Gastrocnemius medialis (tissue), 4 donors: ENCODE measurements at regions not wholly inside any gene's neighbourhood (a gene's known extent, or its start where the extent isn't known, plus 50 kb on each side); places are given as distances from the start of the nearest gene placed in this dataset.
"Not testable (repeated sequence)": the region's sequence is repeated elsewhere in the genome, so short reads cannot be mapped to it uniquely, and the experiment has no call there.

Experiments used
- ATAC-seq, 2 donors: fragments of 150-250 bp; one replicate each; pipeline ENCODE4 v1.9.1; 2016
- DNase-seq, 2 donors: peaks; one replicate each; pipeline ENCODE4 v3.0.0-alpha.2; 2019
- H3K27ac ChIP-seq, 4 donors: fragments of 200-600 bp; sonication (generic); 1 replicate in 1 of 4; 2 replicates in 3 of 4; pipeline ENCODE4 v1.5.1; 2016 to 2018; ENCODE audit warnings: mild to moderate bottlenecking in 2 of 4, moderate library complexity in 1 of 4
- H3K27me3 ChIP-seq, 3 donors: fragments of 200-600 bp; sonication (generic) in 2 of 3; 1 replicate in 1 of 3; 2 replicates in 2 of 3; pipeline versions ENCODE4 v1.5.1 to v1.6.0; 2016 to 2019; ENCODE audit warnings: mild to moderate bottlenecking in 1 of 3, moderate library complexity in 1 of 3
- H3K36me3 ChIP-seq, 2 donors: fragments of 200-600 bp; sonication (generic) in 1 of 2; one replicate each; pipeline ENCODE4 v1.5.1; 2017 to 2018
- H3K4me1 ChIP-seq, 2 donors: fragments of 200-600 bp; sonication (generic) in 1 of 2; one replicate each; pipeline ENCODE4 v1.5.1; 2016 to 2017; ENCODE audit warnings: mild to moderate bottlenecking in 2 of 2
- H3K4me3 ChIP-seq, 4 donors: fragments of 200-600 bp; sonication (generic) in 3 of 4; 1 replicate in 1 of 4; 2 replicates in 3 of 4; pipeline ENCODE4 v1.5.1; 2016 to 2019; ENCODE audit warnings: mild to moderate bottlenecking in 2 of 4
- H3K9me3 ChIP-seq, 3 donors: fragments of 200-600 bp; sonication (generic) in 2 of 3; 1 replicate in 1 of 3; 2 replicates in 2 of 3; pipeline ENCODE4 v1.5.1; 2016 to 2019
- POLR2A ChIP-seq, 2 donors: fragments of 450-650 bp; IDR thresholded peaks; one replicate each; pipeline ENCODE4 v1.6.1; 2017; ENCODE audit warnings: antibody characterized with exemption in 2 of 2, mild to moderate bottlenecking in 2 of 2, moderate library complexity in 2 of 2
- in situ Hi-C, 4 donors: fragments of 200-750 bp; cut with MboI; loops; one replicate each; pipeline versions ENCODE4 v1.15.0 to v1.8.0; 2017; ENCODE audit warnings: low sequenced_read_pairs in 4 of 4
- intact Hi-C: fragments of 100-400 bp; cut with DNase I; formaldehyde crosslinking; loops from one replicate; pipeline ENCODE4 v1.15.1; 2023; ENCODE audit warnings: low total_unique reads
- TF ChIP-seq, protein P1 (sequence below), 5 experiments: fragments of 450-650 bp in 3 of 5; fragments of 200-600 bp in 2 of 5; sonication (generic) in 2 of 5; IDR thresholded peaks in 4 of 5; conservative IDR thresholded peaks in 1 of 5; 1 replicate in 4 of 5; 2 replicates in 1 of 5; pipeline ENCODE4 v1.5.1; 2016 to 2019; ENCODE audit warnings: antibody characterized with exemption in 5 of 5, mild to moderate bottlenecking in 3 of 5, moderate library complexity in 3 of 5

DNA sequence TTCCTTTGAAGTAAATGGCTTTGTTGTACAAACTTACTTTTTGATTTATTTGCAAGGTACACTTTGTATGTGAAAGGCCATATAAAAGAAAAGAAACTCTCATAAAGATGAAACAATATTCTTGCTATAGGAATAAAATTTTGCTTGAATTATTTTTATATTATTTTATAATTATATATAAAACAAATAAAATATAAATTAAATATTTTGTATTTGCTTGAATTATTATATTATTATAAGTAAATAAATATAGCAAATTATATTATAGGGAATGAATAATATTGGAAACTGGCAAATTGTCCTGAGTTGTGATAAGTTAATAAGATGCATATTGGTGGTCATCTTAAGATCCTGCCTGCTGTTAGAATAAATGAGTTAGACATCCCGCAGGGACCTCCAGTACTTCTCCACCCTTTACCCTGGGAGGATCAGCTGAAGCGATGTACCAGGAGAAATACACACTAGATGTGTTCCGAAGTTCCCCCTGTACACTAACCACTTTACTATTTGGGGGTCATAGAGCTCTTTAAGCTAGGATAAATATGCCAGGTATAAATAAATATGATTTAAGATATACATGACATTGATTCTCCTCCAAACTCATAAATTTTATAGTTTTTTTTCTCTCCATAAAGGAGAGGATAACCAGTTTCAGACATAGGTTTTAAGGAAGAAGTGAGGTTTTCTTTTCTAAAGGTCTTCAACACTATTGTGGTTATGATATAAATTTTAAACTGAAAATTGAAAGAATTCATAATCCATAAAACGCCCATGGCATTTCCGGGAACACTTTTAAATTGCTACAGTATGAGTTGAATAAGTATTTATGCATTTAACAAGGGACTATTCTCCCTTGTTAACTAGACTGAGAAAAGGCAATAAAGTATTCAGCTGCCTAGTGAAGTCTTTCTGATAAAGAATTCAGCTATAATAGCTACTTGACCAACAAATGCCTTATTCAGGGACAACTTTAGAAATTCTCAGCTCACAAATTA lies 486.3 kb upstream of the MARCKS start:
- no peaks in the 10 kb centered on the region for H3K27me3 ChIP-seq
- no peaks in the 10 kb centered on the region for H3K36me3 ChIP-seq
- no peak overlapping the region for H3K4me3 ChIP-seq
- no peaks in the 10 kb centered on the region for H3K9me3 ChIP-seq
- no peaks in the 10 kb centered on the region for H3K4me1 ChIP-seq
- no peak overlapping the region for H3K27ac ChIP-seq
- in situ Hi-C loops = no loop called here
- intact Hi-C loops = no loop called here
- DNase-seq = no peak
- TF ChIP-seq POLR2A (IDR thresholded peaks at IDR 0.05) = no peak
- TF ChIP-seq, protein P1, sequence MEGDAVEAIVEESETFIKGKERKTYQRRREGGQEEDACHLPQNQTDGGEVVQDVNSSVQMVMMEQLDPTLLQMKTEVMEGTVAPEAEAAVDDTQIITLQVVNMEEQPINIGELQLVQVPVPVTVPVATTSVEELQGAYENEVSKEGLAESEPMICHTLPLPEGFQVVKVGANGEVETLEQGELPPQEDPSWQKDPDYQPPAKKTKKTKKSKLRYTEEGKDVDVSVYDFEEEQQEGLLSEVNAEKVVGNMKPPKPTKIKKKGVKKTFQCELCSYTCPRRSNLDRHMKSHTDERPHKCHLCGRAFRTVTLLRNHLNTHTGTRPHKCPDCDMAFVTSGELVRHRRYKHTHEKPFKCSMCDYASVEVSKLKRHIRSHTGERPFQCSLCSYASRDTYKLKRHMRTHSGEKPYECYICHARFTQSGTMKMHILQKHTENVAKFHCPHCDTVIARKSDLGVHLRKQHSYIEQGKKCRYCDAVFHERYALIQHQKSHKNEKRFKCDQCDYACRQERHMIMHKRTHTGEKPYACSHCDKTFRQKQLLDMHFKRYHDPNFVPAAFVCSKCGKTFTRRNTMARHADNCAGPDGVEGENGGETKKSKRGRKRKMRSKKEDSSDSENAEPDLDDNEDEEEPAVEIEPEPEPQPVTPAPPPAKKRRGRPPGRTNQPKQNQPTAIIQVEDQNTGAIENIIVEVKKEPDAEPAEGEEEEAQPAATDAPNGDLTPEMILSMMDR (IDR thresholded peaks at IDR 0.05 in 4 of 5, conservative IDR thresholded peaks at IDR 0.05 in 1 of 5) = no peak
- ATAC-seq = no peak

DNA sequence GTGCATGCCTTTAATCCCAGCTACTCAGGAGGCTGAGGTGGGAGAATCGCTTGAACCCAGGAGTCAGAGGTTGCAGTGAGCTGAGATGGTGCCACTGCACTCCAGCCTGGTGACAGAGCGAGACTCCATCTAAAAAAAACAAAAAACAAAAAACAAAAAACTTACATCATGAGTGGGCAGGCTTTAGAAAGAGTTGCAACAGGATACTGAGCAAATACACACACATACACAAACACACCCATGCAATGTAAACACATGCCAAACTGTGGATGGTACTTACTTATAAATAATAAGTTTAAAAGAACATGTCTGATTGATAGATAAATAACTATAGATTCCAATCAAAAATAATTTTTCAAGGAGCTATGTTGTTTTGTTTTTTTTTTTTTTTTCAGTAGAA lies 481.7 kb upstream of the MARCKS start:
- in situ Hi-C loops = not testable (repeated sequence)

GRCh38 chr6:113375950-113376846 lies 480.9 kb upstream of the MARCKS start:
- TF ChIP-seq POLR2A (IDR thresholded peaks at IDR 0.05) = no peak
- TF ChIP-seq, protein P1 (IDR thresholded peaks at IDR 0.05 in 4 of 5, conservative IDR thresholded peaks at IDR 0.05 in 1 of 5) = no peak
- in situ Hi-C loops = no loop called here
- ATAC-seq (no peak), DNase-seq (no peak)
- Histone ChIP-seq H3K4me1 (no peaks in the 10 kb centered on the region), H3K4me3 (no peak overlapping the region), H3K27ac (no peak overlapping the region), H3K9me3 (no peaks in the 10 kb centered on the region), H3K36me3 (no peaks in the 10 kb centered on the region), H3K27me3 (no peaks in the 10 kb centered on the region)
- intact Hi-C loops = no loop called here

More for the DNA sequence above, 481.7 kb upstream of the MARCKS start:
- H3K36me3 ChIP-seq, H3K4me3 ChIP-seq, H3K9me3 ChIP-seq, DNase-seq, H3K27ac ChIP-seq, ATAC-seq, intact Hi-C loops, H3K4me1 ChIP-seq, H3K27me3 ChIP-seq: not testable (repeated sequence)

GRCh38 chr6:113376847-113377165 lies 480.3 kb upstream of the MARCKS start:
- H3K36me3 ChIP-seq = no peaks in the 10 kb centered on the region
- no peaks in the 10 kb centered on the region for H3K27me3 ChIP-seq
- no peak for DNase-seq
- no peak overlapping the region for H3K4me3 ChIP-seq
- no peak overlapping the region for H3K27ac ChIP-seq
- H3K4me1 ChIP-seq = no peaks in the 10 kb centered on the region
- in situ Hi-C loops = no loop called here
- no peak for TF ChIP-seq POLR2A (IDR thresholded peaks at IDR 0.05)
- TF ChIP-seq, protein P1 (IDR thresholded peaks at IDR 0.05 in 4 of 5, conservative IDR thresholded peaks at IDR 0.05 in 1 of 5) = no peak
- no peaks in the 10 kb centered on the region for H3K9me3 ChIP-seq
- intact Hi-C loops = no loop called here
- no peak for ATAC-seq

DNA sequence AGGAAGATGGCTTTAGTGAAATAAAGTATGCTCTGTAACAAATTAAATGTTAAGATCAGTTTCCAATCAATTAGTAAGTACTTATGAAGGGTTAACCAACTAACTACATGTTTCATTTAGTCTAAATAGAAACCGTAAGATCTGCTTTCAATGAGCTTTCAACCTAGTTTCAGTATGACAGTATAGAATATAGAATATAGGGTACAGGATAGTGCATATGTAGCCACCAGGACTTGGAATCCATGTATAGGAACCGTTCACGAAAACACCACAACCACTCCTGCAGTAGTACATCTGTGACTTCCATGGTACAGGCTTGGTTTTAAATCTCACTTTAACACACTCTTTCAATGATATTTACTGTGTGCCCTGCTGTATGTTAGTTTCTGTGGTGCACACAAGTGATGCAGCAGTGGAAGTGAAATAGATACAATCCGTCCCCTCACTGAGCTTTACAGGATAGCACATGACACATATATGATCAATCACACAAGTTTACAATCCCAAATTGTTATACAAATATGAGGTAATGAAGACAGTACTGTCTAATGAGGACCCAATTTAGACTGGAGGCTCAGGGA lies 479.7 kb upstream of the MARCKS start:
- no peaks in the 10 kb centered on the region for H3K36me3 ChIP-seq
- no peaks in the 10 kb centered on the region for H3K27me3 ChIP-seq
- ATAC-seq (no peak), DNase-seq (no peak)
- no peaks in the 10 kb centered on the region for H3K9me3 ChIP-seq
- intact Hi-C loops (no loop called here), in situ Hi-C loops (no loop called here)
- H3K4me3 ChIP-seq = no peak overlapping the region
- H3K27ac ChIP-seq = no peak overlapping the region
- no peaks in the 10 kb centered on the region for H3K4me1 ChIP-seq
- TF ChIP-seq, protein P1 (IDR thresholded peaks at IDR 0.05 in 4 of 5, conservative IDR thresholded peaks at IDR 0.05 in 1 of 5) = no peak
- TF ChIP-seq POLR2A (IDR thresholded peaks at IDR 0.05) = no peak
